Adrenal gland (tissue), 5 donors: ENCODE measurements at regions not wholly inside any gene's neighbourhood (a gene's known extent, or its start where the extent isn't known, plus 50 kb on each side); places are given as distances from the start of the nearest gene placed in this dataset.

Experiments
- CTCF ChIP-seq, 6 experiments: fragments of 450-650 bp in 4 of 6; fragments of 200-600 bp in 2 of 6; sonication (generic) in 1 of 6; IDR thresholded peaks; 1 replicate in 5 of 6; 2 replicates in 1 of 6; pipeline versions ENCODE4 v1.5.1 to v1.8.0; 2016 to 2021; ENCODE audit warnings: antibody characterized with exemption in 6 of 6, mild to moderate bottlenecking in 2 of 6, moderate library complexity in 1 of 6
- POLR2A ChIP-seq, 2 donors: fragments of 450-650 bp; IDR thresholded peaks; one replicate each; pipeline ENCODE4 v1.6.1; 2017; ENCODE audit warnings: antibody characterized with exemption in 2 of 2, mild to moderate bottlenecking in 2 of 2, moderate library complexity in 1 of 2
- donor health status: DM: no; HTN: no; CAD: no.

GRCh38 chr11:91563176-91563575, 661.4 kb upstream of the FAT3 start:
- TF ChIP-seq POLR2A (IDR thresholded peaks at IDR 0.05) (no peak), CTCF (IDR thresholded peaks at IDR 0.05) (no peak)
